Left kidney (tissue), 1 donor: ENCODE measurements at regions not wholly inside any gene's neighbourhood (a gene's known extent, or its start where the extent isn't known, plus 50 kb on each side); places are given as distances from the start of the nearest gene placed in this dataset.
"Not testable (repeated sequence)": the region's sequence is repeated elsewhere in the genome, so short reads cannot be mapped to it uniquely, and the experiment has no call there.

ENCODE experiments used
- DNase-seq: peaks from one replicate; pipeline ENCODE4 v3.0.0-alpha.2; 2013

DNA sequence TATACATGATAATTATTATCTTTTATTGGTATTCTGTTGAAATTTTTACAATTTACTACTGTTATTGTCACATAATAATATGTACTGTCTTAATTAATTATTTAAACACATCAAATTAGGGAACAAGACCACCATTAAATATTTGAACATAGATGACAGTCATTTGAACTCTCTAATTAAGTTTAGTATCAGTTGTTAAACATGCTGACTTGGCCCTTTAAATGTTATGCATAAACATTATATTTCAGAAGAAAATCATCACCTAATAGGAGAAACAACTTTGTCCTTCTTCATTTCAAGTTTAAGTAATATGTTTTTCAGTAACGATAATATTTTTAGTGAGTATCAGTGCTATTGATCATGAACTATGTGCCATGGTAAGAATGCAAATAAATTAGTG is 623.5 kb upstream of the GNPDA2 start:
- DNase-seq: no peak

DNA sequence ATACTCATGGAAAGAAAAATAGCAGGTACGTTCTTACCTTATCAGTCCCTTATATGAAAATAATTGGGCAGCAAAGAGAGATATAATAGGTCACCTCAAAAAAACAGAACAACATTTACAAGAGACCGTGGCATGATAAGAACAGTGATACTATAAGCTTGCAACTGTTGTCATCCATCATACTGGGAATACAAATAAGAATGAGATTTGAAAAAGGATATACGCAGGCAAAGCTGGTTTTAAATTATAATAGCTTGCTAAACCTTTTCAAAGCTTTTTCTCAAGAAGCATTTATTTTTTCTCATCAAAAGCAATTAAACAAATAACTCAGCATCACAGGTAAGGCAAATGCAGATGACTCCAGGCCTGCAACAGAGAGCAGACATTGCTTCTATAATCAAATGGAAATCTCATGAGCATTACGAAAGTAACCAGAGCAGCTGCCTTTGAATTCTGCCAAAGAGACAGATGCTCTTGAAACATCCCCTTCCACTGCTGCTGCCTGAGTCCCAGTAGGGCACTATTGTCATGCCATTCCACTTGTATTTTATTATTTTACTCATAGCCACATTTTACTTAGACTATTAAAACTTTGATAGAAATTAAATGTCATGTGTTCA is 620.6 kb upstream of the GNPDA2 start:
- DNase-seq: no peak

DNA sequence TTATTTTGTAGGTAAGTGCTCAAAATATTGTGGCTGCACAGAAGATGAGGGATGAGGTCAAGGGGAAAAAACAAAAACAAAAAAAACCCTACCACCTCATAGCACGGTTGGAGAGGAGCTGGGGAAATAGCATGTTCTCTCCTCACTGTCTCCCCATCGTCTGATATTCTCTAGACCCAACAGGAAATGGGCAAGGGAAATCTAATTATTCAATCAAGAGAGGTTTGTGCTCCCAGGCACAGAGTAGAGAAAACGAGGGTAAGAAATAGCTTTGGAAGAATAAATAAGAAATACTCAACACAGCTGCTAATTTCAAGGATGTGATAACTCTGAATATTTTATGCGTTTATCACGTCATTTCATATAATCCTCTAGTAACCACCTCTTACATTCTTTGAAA is 619.2 kb upstream of the GNPDA2 start:
- DNase-seq: no peak

DNA sequence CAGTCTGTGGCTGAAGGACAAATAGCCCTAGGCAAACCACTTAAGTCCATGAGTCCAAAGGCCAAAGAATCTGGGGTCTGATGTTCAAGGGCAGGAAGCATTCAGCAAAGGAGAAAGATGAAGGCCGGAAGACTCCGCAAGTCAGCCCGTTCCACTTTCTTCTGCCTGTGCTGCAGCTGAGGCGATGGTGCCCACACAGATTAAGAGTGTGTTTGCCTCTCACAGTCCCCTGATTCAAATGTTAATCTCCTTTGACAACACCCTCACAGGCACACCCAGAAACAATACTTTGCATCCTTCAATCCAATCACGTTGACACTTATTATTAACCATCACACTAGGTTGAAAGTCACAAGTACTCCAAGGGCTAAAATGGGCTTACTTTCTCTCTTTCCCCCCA is 605.4 kb upstream of the GNPDA2 start:
- DNase-seq: no peak

DNA sequence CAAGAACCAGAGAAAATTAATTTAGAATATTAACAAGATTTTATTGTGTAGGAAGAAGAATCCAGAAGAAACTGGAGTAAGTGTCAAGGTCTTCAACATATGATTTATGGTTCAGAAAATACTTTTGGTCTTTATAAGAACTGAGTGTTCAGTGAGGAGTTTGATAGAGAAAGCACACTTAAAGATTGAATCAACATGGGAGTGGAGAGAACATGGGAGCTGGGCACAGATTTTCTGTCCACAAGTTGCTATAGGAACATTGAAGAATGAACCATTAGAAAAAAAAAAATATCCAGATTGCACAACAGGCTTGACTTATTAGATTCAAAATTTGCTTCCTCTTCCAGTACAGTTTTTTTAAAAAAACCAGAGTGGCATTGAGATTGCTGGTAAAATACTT is 601.2 kb upstream of the GNPDA2 start:
- no peak for DNase-seq

DNA sequence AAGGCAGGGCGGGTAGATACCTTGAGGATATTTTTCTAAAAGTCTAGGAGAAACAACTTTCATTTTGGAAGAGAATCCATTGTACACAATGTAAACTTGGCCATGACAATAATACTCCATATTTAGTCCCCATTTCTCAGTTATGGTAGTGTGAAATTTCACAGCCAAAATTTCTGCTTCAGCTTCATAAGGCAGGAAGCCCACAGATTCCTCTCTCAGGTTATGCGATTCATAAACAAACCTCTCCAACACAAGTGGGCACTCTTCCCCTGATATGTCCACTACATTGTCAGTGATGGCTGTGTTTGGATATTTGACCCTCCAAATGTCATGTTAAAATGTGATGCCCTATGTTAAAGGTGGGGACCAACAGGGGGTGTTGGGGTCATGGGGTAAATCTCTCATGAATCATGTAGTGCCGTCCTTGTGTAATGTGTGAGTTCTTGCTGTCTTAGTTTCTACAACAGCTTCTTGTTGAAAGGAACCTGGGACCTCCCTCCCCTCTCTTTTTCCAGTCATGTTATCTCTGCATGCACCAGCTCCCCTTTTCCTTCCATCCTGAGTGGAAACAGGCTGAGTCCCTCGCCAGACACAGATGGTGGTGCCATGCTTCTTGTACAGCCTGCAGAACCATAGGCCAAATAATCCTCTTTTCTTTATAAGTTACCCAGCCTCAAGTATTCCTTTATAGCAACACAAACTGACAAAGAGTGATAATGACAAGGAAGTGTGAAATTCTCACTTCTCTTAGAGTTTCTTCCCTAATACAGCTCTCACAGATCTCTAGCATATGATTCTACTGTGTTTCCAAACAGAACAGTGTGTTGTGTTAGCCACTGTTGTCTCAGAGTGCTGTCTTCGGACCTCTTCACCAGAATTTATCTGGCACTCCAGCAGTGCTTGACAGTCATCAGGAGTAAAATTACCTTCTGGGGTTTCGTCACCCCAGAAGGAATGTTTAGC is 598.4 kb upstream of the GNPDA2 start:
- DNase-seq: no peak

DNA sequence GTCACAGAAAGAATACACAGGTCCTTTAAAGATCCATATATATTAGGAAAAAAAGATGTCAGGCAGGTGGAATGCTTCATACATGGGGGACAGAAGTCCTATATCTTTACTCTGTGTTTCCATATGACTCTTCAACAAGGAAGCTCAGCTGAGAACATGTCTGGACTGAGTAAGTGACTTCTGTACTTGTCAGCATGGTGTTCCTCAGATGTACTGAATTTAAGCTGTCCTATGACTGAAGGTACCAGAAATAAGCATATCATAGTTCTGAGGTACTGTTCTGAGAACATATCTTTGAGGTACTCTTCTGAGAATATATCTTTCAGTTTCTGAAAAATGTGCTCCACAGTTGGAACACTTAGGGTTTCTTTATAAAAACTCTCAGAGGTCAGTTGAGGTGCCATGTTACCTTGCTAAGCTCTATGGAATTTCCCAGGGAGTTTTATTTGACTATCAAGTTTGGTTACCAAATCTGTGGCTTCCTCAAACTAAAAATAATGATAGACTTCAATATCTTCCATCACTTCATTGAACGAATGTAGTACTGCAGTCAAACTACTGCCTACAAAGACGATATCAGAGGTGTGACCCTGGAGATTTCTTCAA is 597.2 kb upstream of the GNPDA2 start:
- no peak for DNase-seq

DNA sequence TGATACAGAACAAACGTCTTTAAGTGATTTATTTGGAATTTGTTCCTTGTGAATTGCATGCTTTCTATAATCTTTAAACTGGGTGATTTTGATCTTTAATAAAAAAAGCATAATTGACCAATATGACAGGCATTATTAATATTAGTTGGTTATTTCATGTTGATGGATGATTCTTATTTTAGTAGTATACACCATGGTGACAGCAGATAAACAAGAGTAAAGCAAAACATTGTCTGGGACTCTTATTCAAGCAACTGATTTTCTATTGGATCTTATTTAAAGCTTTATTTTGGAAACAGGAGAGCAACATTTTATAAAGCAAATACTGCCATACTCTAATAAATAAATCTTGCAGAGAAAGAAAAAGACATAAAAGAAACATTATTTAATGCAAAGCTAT is 591.4 kb upstream of the GNPDA2 start:
- DNase-seq: no peak

DNA sequence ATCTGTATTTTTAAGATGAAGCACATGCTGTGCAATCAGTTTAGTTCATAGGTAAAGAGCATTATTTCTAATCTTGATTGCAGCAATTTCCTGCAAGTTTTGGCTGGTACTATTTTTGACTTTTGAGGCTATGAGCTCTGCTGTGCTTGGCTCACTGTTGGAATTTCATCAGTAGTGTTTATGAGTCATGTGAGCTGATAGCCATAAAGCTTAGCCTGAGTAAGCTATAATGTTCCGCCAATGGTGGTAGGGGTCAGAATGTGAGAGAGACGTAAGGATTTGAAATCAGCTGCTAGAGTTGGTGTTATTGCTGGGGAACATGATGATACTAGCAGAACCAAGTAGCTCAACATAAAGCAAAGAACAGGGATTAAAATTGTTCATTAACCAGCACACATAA is 590.9 kb upstream of the GNPDA2 start:
- no peak for DNase-seq

DNA sequence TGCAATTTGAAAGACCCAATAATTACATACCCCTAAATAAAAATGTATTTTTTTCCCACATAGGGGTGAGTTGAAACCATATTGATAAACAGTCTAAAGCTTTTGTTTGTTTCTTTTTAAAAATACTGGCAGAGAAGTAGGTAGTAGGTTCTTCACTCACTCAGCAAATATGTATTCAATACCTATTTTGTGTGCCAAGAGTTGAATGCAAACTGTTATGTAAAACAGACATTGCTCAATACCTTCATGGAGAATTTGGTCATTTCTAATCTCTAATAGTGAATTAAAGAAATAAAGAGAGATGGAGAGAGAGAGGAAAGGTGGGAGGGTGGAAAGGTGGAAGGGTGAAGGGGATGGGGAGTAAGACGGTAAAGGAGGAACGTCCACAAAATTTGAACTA is 589.9 kb upstream of the GNPDA2 start:
- no peak for DNase-seq

DNA sequence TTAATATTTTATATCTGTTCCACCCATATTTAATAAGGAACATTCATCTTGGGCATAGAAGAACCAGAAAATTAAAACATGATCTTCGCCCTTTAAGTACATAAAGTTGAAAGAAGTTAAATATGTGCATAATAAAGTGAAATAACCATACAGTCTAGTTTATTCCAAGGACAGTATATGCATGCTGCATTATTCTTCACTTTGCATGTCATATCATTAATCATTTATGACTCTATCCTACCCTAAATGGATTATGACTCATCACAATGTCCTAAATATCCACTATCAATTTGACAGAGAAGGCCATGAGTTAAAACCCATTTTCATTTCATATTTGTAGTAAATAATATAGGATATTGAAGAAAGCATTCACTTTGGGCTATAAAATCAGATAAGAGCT is 576.5 kb upstream of the GNPDA2 start:
- DNase-seq: no peak

DNA sequence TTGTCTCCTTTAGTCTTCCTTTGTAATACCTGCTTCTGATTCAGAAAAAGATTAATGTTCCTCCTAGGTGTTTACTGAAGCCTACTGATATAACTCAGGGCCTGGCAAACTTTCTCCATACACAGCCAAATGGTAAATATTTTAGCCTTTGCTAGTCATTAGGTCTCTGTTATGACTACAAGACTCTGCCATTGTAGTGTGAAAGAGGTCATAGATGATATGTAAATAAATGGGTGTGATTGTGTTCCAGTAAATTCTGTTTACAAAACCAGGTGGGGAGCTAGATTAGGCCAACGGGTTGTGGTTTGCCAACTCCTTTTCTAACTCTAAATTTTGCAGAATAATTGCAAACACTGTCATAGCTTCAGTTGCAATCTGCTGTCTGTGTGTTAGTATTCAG is 568.1 kb upstream of the GNPDA2 start:
- DNase-seq: no peak

DNA sequence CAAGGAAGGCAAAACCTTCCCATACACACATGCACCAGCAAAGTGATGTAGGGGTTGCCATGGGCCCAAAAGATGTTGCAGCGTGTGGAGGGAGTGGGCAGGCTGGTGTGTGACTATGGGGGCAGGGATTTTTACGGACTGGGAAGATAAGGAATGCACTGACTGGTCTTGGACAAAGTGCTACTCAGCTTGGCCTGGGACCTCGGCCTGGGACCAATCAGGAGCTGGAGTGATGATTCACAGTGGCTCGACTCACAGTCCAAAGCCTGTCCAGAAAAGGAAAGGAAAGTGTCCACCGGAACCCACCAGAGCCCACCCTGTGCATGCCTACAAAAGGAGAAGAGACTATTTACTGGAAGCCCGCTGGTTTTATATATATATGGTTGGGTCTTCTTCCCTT is 567.0 kb upstream of the GNPDA2 start:
- no peak for DNase-seq

DNA sequence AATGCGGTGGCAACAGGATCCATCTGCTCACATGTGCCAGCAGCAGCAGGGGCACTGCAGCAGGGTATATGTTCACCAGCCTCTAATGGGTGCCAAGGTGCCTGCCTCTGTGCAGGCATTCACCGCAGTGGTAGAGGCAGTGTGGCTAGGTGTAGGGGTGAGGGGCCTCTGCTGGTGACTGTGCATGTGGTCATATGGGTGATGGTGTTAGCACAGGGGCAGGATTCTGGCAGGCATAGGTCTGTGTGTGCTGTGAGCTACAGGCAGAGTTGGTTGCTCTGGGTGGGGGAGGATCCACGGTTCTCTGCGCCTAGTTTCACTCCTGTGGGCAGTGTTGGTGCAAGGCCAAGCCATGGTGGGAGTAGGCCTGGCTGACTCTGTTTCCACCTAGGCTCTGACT is 566.5 kb upstream of the GNPDA2 start:
- DNase-seq: no peak

DNA sequence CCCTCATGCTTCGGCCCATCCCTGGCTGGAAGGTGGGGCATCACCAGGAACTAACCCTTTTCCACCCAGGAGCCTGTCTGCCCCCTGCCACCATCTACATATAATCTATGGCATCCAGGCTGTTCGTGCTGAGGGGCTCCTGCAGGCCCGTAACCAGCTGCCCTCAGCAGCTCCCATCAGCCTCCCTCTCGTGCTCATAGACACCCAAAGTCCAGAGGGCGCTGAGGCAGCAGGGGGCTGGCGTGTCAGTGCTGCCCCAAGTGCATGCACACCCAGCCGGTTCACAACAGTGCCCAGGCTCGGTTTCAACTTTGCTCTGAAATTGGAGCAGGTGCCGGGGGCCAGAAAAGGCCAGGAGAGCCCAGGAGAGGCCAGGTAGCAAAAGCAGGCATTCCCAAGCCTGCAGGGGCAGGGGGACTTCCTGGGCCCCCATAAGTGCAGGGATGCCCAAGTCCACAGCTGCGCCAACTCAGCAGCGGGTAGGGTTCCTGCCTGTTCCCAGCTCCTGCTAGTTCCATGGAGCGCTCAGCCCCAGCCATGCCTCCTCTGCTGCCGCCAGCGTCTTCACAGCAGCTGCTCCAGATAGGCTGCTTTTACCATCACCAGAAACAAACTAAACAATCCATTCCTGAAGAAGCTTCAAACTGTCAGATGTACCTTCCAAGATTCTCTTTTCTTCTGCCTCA is 558.2 kb upstream of the GNPDA2 start:
- no peak for DNase-seq

DNA sequence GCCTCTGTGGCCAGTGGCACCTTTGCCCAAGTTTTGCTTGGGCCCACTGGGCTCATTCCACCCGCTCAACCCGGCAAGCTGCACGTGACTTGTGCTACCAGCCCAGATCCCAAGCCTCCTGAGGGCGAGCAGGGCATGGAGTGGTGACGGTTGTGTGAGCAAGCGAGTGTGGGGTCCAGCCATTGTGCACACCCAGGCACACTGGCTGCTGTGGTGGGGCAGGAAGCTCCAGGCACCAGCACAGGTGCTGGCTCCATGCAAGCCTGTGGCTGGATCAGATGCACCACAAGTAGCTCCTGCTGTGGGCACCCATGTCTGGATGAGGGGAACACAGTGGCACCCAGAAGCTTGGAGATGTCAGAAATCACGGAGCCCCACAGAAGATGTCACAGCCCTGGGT is 557.0 kb upstream of the GNPDA2 start:
- no peak for DNase-seq

DNA sequence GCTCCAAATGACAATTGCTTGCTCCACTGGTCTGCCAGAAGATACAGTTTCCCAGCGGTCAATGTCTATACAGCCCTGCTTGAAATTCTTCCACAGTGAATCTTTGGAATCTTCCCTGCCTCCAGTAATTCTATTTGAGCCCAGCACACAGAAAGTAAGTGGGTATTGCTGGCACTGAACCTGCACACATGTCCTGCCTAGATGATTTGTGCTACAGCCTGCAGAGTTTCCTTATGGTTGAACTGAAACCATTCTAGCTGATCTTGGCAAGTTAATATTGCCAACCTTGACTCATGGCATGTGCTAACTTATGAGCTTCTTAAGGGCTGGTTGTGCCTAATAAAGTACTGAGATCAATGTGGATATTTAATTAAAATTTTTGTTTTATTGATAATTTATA is 553.8 kb upstream of the GNPDA2 start:
- DNase-seq: no peak

DNA sequence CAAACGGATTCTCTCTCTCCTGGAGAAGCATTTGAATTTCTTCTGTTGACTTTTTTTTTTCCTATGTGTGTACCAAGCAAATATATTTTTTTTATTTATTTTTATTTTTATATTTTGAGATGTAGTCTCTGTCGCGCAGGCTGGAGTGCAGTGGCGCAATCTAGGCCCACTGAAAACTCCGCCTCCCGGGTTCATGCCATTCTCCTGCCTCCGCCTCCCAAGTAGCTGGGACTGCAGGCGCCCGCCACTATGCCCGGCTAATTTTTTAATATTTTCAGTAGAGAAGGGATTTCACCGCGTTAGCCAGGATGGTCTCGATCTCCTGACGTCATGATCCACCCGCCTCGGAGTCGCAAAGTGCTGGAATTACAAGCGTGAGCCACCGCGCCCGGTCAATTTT is 549.5 kb upstream of the GNPDA2 start:
- DNase-seq: no peak

DNA sequence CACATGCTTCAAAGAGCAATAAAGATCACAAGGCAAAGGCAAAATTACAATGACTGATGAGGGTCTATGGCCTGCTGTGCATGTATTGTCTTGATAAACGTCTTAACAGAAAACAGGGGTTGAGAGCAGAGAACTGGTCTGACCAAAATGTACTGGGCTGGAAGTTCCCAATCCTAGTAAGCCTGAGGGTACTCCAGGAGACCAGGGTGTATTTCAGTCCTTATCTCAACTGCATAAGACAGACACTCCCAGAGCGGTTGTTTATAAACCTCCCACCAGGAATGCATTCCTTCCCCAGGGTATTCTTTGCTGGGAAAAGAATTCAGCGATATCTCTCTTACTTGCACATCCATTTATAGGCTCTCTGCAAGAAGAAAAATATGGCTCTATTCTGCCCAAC is 521.8 kb upstream of the GNPDA2 start:
- not testable (repeated sequence) for DNase-seq

DNA sequence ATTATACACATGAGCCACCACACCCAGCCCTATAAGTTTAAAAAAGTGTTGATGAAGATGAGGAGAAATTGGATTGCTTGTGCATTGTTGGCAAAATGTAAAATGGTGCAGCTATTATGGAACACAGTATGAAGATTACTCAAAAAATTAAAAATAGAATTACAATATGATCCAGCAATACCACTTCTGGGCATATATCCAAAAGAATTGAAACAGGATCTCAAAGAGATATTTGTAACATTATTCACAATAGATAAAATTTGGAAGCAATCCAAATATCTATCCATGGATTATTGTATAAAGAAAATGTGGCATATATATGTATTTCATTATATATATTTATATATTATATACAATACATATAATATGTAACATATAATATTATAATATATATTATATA is 515.6 kb upstream of the GNPDA2 start:
- no peak for DNase-seq

DNA sequence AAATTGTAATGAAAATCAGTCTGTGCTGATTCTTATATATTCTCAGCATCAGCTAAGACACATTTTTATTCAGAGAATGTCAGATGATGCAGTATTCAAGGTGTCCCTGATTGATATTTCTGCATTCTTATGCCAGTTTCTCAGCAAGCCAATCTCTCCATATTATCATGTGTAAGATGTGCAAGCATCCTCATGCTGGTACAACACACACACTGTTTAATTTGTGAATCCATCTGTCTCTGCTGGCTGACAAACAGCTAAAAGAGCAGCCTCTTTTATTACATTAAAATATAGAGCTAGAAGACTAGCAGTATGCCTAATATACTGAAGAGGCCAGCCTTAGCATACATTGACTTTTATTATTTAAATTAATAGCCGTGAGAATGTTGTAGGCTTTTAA is 502.9 kb upstream of the GNPDA2 start:
- no peak for DNase-seq

DNA sequence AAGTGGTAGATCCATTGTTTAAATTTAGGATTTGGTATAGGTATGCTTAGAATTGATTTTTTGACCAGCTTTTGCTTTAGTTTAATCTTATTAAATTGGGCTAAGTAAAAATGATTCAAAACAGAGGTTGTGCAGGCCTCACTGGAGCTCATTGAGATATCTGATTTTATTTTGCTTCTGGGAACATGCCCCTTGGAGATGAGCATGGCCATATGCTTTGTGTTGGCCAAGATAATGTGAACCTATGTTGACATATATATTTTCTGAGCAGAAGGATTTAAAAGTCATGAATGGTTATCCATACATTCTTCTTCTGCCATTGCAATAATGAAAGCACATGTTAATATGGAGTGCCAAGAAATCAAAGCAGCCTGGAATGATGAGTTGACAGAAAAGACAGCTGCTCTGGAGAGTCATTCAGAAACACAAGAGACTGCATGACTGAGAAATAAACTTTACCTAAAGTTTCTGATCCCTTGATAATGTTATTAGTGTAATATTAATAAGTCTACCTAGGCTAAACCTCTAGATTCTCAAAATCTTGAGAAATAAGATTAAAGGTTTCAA is 489.7 kb upstream of the GNPDA2 start:
- no peak for DNase-seq

DNA sequence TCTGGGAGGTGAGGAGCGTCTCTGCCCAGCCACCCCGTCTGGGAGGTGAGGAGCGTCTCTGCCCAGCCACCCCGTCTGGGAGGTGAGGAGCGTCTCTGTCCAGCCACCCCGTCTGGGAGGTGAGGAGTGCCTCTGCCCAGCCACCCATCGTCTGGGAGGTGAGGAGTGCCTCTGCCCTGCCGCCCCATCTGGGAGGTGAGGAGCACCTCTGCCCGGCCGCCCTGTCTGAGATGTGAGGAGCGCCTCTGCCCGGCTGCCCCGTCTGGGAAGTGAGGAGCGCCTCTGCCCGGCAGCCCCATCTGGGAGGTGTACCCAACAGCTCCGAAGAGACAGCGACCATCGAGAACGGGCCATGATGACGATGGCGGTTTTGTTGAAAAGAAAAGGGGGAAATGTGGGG is 482.1 kb upstream of the GNPDA2 start:
- DNase-seq: not testable (repeated sequence)
